ENCODE measurements at regions not wholly inside any gene's neighbourhood (a gene's known extent, or its start where the extent isn't known, plus 50 kb on each side); places are given as distances from the start of the nearest gene placed in this dataset.

GRCh38 chr19:28399187-28399586 is 813.8 kb downstream of the UQCRFS1 start:
- ChIA-PET CTCF (no interaction called here), POLR2A (ENCODE audit: unreplicated experiment) (no interaction called here)
- Histone ChIP-seq H3K27me3 (ENCODE audit: insufficient read depth, low read depth) (peaks cover 33% of the 10 kb centered on the region), H3F3A (ENCODE audit: insufficient read depth, low read depth) (no peaks in the 10 kb centered on the region), H2AFZ (no peak overlapping the region), H3K4me1 (replicated peaks; ENCODE audit: insufficient read depth) (no peaks in the 10 kb centered on the region), H3K9me2 (ENCODE audit: insufficient read depth) (no peaks in the 10 kb centered on the region), H3K27ac (no peak overlapping the region), H3K36me3 (ENCODE audit: low read depth) (no peaks in the 10 kb centered on the region), H3K9me3 (ENCODE audit: insufficient read depth, low read depth) (no peaks in the 10 kb centered on the region), H4K20me1 (ENCODE audit: insufficient read depth) (no peaks in the 10 kb centered on the region), H3K79me2 (ENCODE audit: low read depth) (no peaks in the 10 kb centered on the region), H3K4me3 (no peak overlapping the region), H3K4me2 (no peak overlapping the region)
- TF ChIP-seq EZH2 (IDR thresholded peaks at IDR 0.05; ENCODE audit: low read depth) (no peak), CTCF (conservative IDR thresholded peaks at IDR 0.05) (no peak)
- intact Hi-C loops (cut with micrococcal nuclease; ENCODE audit: unreplicated experiment): no loop called here
- no peak for DNase-seq
- no TSS peak for BruUV-seq (replicated peaks)

- H3F3A ChIP-seq (ENCODE audit: insufficient read depth, low read depth): no peaks in the 10 kb centered on the region
- TF ChIP-seq EZH2 (IDR thresholded peaks at IDR 0.05; ENCODE audit: low read depth) (no peak), CTCF (conservative IDR thresholded peaks at IDR 0.05) (no peak)
- no peaks in the 10 kb centered on the region for H4K20me1 ChIP-seq (ENCODE audit: insufficient read depth)
- no peaks in the 10 kb centered on the region for H3K36me3 ChIP-seq (ENCODE audit: low read depth)
- CTCF ChIA-PET: no interaction called here
- H3K4me3 ChIP-seq: no peak overlapping the region
- peaks cover 23% of the 10 kb centered on the region for H3K27me3 ChIP-seq (ENCODE audit: insufficient read depth, low read depth)
- BruUV-seq (replicated peaks): no TSS peak
- POLR2A ChIA-PET (ENCODE audit: unreplicated experiment): no interaction called here
- H3K4me1 ChIP-seq (replicated peaks; ENCODE audit: insufficient read depth): no peaks in the 10 kb centered on the region
- no peak overlapping the region for H2AFZ ChIP-seq
- H3K79me2 ChIP-seq (ENCODE audit: low read depth): no peaks in the 10 kb centered on the region
- intact Hi-C loops (cut with micrococcal nuclease; ENCODE audit: unreplicated experiment): no loop called here
- DNase-seq: no peak
- no peak overlapping the region for H3K4me2 ChIP-seq
- no peaks in the 10 kb centered on the region for H3K9me2 ChIP-seq (ENCODE audit: insufficient read depth)
- H3K27ac ChIP-seq: no peak overlapping the region
- H3K9me3 ChIP-seq (ENCODE audit: insufficient read depth, low read depth): no peaks in the 10 kb centered on the region
These were observed 815.2 kb downstream of the UQCRFS1 start for GRCh38 chr19:28397800-28398199.

GRCh38 chr19:28397306-28397705 is 815.6 kb downstream of the UQCRFS1 start:
- ChIA-PET POLR2A (ENCODE audit: unreplicated experiment) (no interaction called here), CTCF (no interaction called here)
- Histone ChIP-seq H3K9me3 (ENCODE audit: insufficient read depth, low read depth) (no peaks in the 10 kb centered on the region), H3K79me2 (ENCODE audit: low read depth) (no peaks in the 10 kb centered on the region), H3K36me3 (ENCODE audit: low read depth) (no peaks in the 10 kb centered on the region), H3K4me2 (no peak overlapping the region), H3K27ac (no peak overlapping the region), H2AFZ (no peak overlapping the region), H3K9me2 (ENCODE audit: insufficient read depth) (no peaks in the 10 kb centered on the region), H3K27me3 (ENCODE audit: insufficient read depth, low read depth) (peaks cover 19% of the 10 kb centered on the region), H3F3A (ENCODE audit: insufficient read depth, low read depth) (no peaks in the 10 kb centered on the region), H3K4me3 (no peak overlapping the region), H3K4me1 (replicated peaks; ENCODE audit: insufficient read depth) (no peaks in the 10 kb centered on the region), H4K20me1 (ENCODE audit: insufficient read depth) (no peaks in the 10 kb centered on the region)
- TF ChIP-seq EZH2 (IDR thresholded peaks at IDR 0.05; ENCODE audit: low read depth): no peak
- no peak for TF ChIP-seq CTCF (conservative IDR thresholded peaks at IDR 0.05)
- BruUV-seq (replicated peaks): no TSS peak
- intact Hi-C loops (cut with micrococcal nuclease; ENCODE audit: unreplicated experiment): no loop called here
- DNase-seq: no peak

Measured in PC-9 (cell line).